Esophagus squamous epithelium (tissue), 5 donors: ENCODE measurements at regions not wholly inside any gene's neighbourhood (a gene's known extent, or its start where the extent isn't known, plus 50 kb on each side); places are given as distances from the start of the nearest gene placed in this dataset.

Experiments used
- DNase-seq: peaks from one replicate; lab custom pipeline; 2025; lab: John Stamatoyannopoulos, UW
- H3K27ac ChIP-seq, 4 donors: fragments of 200-600 bp; sonication (generic); one replicate each; pipeline ENCODE4 v1.5.1; 2016 to 2019; ENCODE audit warnings: mild to moderate bottlenecking in 1 of 4
- H3K27me3 ChIP-seq, 4 donors: fragments of 200-600 bp; sonication (generic); 1 replicate in 3 of 4; 2 replicates in 1 of 4; pipeline versions ENCODE4 v1.5.1 to v1.6.0; 2017 to 2021; ENCODE audit warnings: antibody characterized with exemption in 1 of 4
- H3K36me3 ChIP-seq, 3 donors: fragments of 200-600 bp; sonication (generic); one replicate each; pipeline ENCODE4 v1.5.1; 2016 to 2019
- H3K4me1 ChIP-seq, 3 donors: fragments of 200-600 bp; sonication (generic); one replicate each; pipeline ENCODE4 v1.5.1; 2017 to 2019
- H3K4me3 ChIP-seq, 4 donors: fragments of 200-600 bp; sonication (generic); 1 replicate in 3 of 4; 2 replicates in 1 of 4; pipeline ENCODE4 v1.5.1; 2016 to 2019; ENCODE audit warnings: mild to moderate bottlenecking in 2 of 4, moderate library complexity in 1 of 4
- H3K9me3 ChIP-seq, 3 donors: fragments of 200-600 bp; sonication (generic); one replicate each; pipeline ENCODE4 v1.5.1; 2016 to 2019
- POLR2A ChIP-seq, 4 donors: fragments of 450-650 bp; IDR thresholded peaks; one replicate each; pipeline ENCODE4 v1.6.1; 2017; ENCODE audit warnings: antibody characterized with exemption in 4 of 4, mild to moderate bottlenecking in 4 of 4, moderate library complexity in 3 of 4
- WGBS, 2 donors: methylation state at CpG; one replicate each; pipeline ENCODE4 v1.1.5; 2018; 5-methylcytosine and 5-hydroxymethylcytosine counted together
- intact Hi-C: fragments of 100-400 bp; cut with DNase I; formaldehyde crosslinking; loops from one replicate; pipeline ENCODE4 v1.15.0; 2022
- TF ChIP-seq, protein P1 (sequence below), 6 experiments: fragments of 450-650 bp in 4 of 6; fragments of 200-600 bp in 2 of 6; sonication (generic) in 2 of 6; IDR thresholded peaks; one replicate each; pipeline ENCODE4 v1.5.1; 2016 to 2019; ENCODE audit warnings: antibody characterized with exemption in 6 of 6, mild to moderate bottlenecking in 4 of 6, moderate library complexity in 4 of 6
- donor health status: DM: yes; HTN: yes; CAD: no.

- H3K4me3 ChIP-seq, result no peak overlapping the region
- no peaks in the 10 kb centered on the region for H3K36me3 ChIP-seq
- TF ChIP-seq, protein P1, sequence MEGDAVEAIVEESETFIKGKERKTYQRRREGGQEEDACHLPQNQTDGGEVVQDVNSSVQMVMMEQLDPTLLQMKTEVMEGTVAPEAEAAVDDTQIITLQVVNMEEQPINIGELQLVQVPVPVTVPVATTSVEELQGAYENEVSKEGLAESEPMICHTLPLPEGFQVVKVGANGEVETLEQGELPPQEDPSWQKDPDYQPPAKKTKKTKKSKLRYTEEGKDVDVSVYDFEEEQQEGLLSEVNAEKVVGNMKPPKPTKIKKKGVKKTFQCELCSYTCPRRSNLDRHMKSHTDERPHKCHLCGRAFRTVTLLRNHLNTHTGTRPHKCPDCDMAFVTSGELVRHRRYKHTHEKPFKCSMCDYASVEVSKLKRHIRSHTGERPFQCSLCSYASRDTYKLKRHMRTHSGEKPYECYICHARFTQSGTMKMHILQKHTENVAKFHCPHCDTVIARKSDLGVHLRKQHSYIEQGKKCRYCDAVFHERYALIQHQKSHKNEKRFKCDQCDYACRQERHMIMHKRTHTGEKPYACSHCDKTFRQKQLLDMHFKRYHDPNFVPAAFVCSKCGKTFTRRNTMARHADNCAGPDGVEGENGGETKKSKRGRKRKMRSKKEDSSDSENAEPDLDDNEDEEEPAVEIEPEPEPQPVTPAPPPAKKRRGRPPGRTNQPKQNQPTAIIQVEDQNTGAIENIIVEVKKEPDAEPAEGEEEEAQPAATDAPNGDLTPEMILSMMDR (IDR thresholded peaks at IDR 0.05), result no peak
- TF ChIP-seq POLR2A (IDR thresholded peaks at IDR 0.05), result no peak
- H3K27me3 ChIP-seq, result no peaks in the 10 kb centered on the region
- H3K27ac ChIP-seq, result no peak overlapping the region
- intact Hi-C loops, result no loop called here
- H3K4me1 ChIP-seq, result no peaks in the 10 kb centered on the region
- DNase-seq, result no peak
- H3K9me3 ChIP-seq, result no peaks in the 10 kb centered on the region
- WGBS, 2 donors, result 64 to 75% methylated on average over 1 of the region's 1 CpG
Observed at GRCh38 chr14:45905672-45906071, 652.7 kb upstream of the MIS18BP1 start.

- Histone ChIP-seq H3K4me1 (no peaks in the 10 kb centered on the region), H3K9me3 (no peaks in the 10 kb centered on the region)
- 88 to 93% methylated on average over 1 of the region's 1 CpG for WGBS, 2 donors
Observed at GRCh38 chr14:45904314-45904713, 651.3 kb upstream of the MIS18BP1 start.

GRCh38 chr14:45902241-45902640 is 649.2 kb upstream of the MIS18BP1 start:
- TF ChIP-seq, protein P1 (IDR thresholded peaks at IDR 0.05), result no peak
- TF ChIP-seq POLR2A (IDR thresholded peaks at IDR 0.05), result no peak
- no peaks in the 10 kb centered on the region for H3K27me3 ChIP-seq
- no peaks in the 10 kb centered on the region for H3K9me3 ChIP-seq
- H3K4me3 ChIP-seq, result no peak overlapping the region
- no peaks in the 10 kb centered on the region for H3K4me1 ChIP-seq
- no peak overlapping the region for H3K27ac ChIP-seq
- 55 to 61% methylated on average over 3 of the region's 3 CpGs for WGBS, 2 donors
- H3K36me3 ChIP-seq, result no peaks in the 10 kb centered on the region
- DNase-seq, result no peak
- intact Hi-C loops, result no loop called here

More at GRCh38 chr14:45904314-45904713, 651.3 kb upstream of the MIS18BP1 start:
- H3K36me3 ChIP-seq, result no peaks in the 10 kb centered on the region
- no peak for TF ChIP-seq POLR2A (IDR thresholded peaks at IDR 0.05)
- TF ChIP-seq, protein P1 (IDR thresholded peaks at IDR 0.05), result no peak
- intact Hi-C loops, result no loop called here
- H3K27ac ChIP-seq, result no peak overlapping the region
- DNase-seq, result no peak
- no peaks in the 10 kb centered on the region for H3K27me3 ChIP-seq
- no peak overlapping the region for H3K4me3 ChIP-seq

- intact Hi-C loops, result no loop called here
- Histone ChIP-seq H3K9me3 (no peaks in the 10 kb centered on the region), H3K27ac (no peak overlapping the region), H3K4me3 (no peak overlapping the region), H3K4me1 (peaks cover 0 to under 1% (median 0%) of the 10 kb centered on the region in 3 donors), H3K27me3 (no peaks in the 10 kb centered on the region), H3K36me3 (no peaks in the 10 kb centered on the region)
- no peak for DNase-seq
- WGBS, 2 donors, result 47 to 49% methylated on average over 3 of the region's 3 CpGs
- TF ChIP-seq, protein P1 (IDR thresholded peaks at IDR 0.05), result no peak
- TF ChIP-seq POLR2A (IDR thresholded peaks at IDR 0.05), result no peak
Observed at GRCh38 chr14:45897439-45897838, 644.4 kb upstream of the MIS18BP1 start.

GRCh38 chr14:45893127-45893526 is 640.1 kb upstream of the MIS18BP1 start:
- H3K36me3 ChIP-seq, result no peaks in the 10 kb centered on the region
- peak overlapping the region in 1 of 4 donors; percentile 80 for H3K27ac ChIP-seq
- WGBS, 2 donors, result 29 to 78% methylated on average over 3 of the region's 3 CpGs
- H3K27me3 ChIP-seq, result no peaks in the 10 kb centered on the region
- no peak overlapping the region for H3K4me3 ChIP-seq
- intact Hi-C loops, result no loop called here
- H3K4me1 ChIP-seq, result peaks cover 0 to 16% (median 0%) of the 10 kb centered on the region in 3 donors
- no peak for TF ChIP-seq POLR2A (IDR thresholded peaks at IDR 0.05)
- TF ChIP-seq, protein P1 (IDR thresholded peaks at IDR 0.05), result no peak
- DNase-seq, result no peak
- no peaks in the 10 kb centered on the region for H3K9me3 ChIP-seq
